DND-41 (cell line): ENCODE measurements at regions not wholly inside any gene's neighbourhood (a gene's known extent, or its start where the extent isn't known, plus 50 kb on each side); places are given as distances from the start of the nearest gene placed in this dataset.

Source experiments
- ATAC-seq: fragments of 200-7000 bp; cut with Tn5 transposase; 3 replicates; pipeline ENCODE4 v1.9.1; 2021; ENCODE audit warnings: low read depth; ENCODE audit not compliant: insufficient read depth
- DNase-seq: peaks from one replicate; pipeline ENCODE4 v3.0.0-alpha.2; 2020
- H2AFZ ChIP-seq: 2 replicates; pipeline ENCODE4 v1.6.0; 2012; ENCODE audit warnings: low read depth, low read length
- H3K27ac ChIP-seq: 2 replicates; pipeline ENCODE4 v1.5.1; 2012; ENCODE audit warnings: low read length, inconsistent platforms
- H3K27me3 ChIP-seq: fragments of 200-600 bp; sonication (generic); 2 replicates; pipeline ENCODE4 v1.6.0; 2012; ENCODE audit warnings: low read length, mild to moderate bottlenecking, inconsistent platforms; ENCODE audit not compliant: insufficient read depth, poor library complexity
- H3K36me3 ChIP-seq: 2 replicates; pipeline ENCODE4 v1.5.1; 2012; ENCODE audit warnings: low read length, inconsistent platforms; ENCODE audit not compliant: insufficient read depth
- H3K4me1 ChIP-seq: 2 replicates; pipeline ENCODE4 v1.5.1; 2012; ENCODE audit warnings: mild to moderate bottlenecking, low read length; ENCODE audit not compliant: insufficient read depth
- H3K4me2 ChIP-seq: 2 replicates; pipeline ENCODE4 v1.6.0; 2012; ENCODE audit warnings: mild to moderate bottlenecking, moderate library complexity, low read length, inconsistent platforms; ENCODE audit not compliant: insufficient read depth
- H3K4me3 ChIP-seq, 2 experiments: fragments of 200-600 bp in 1 of 2; shearing (Covaris generic) in 1 of 2; 2 replicates each; pipeline ENCODE4 v1.5.1; 2012 to 2016; ENCODE audit warnings: inconsistent platforms in 2 of 2, low read length in 2 of 2, mild to moderate bottlenecking in 2 of 2, low read depth in 1 of 2, moderate library complexity in 1 of 2
- H3K79me2 ChIP-seq: 2 replicates; pipeline ENCODE4 v1.6.0; 2012; ENCODE audit warnings: low read length, inconsistent platforms; ENCODE audit not compliant: insufficient read depth
- H3K9ac ChIP-seq: 2 replicates; pipeline ENCODE4 v1.6.0; 2012; ENCODE audit warnings: low read depth, mild to moderate bottlenecking, inconsistent platforms, low read length, moderate library complexity
- H3K9me3 ChIP-seq: 2 replicates; pipeline ENCODE4 v1.5.1; 2012; ENCODE audit warnings: low read length, moderate library complexity, mild to moderate bottlenecking, inconsistent platforms; ENCODE audit not compliant: insufficient read depth, severe bottlenecking
- H4K20me1 ChIP-seq: 2 replicates; pipeline ENCODE4 v1.6.0; 2012; ENCODE audit warnings: low read length; ENCODE audit not compliant: insufficient read depth
- CTCF ChIP-seq: IDR thresholded peaks from 2 replicates; pipeline ENCODE4 v1.5.1; 2012; ENCODE audit warnings: borderline replicate concordance, low read length, moderate library complexity, mild to moderate bottlenecking; ENCODE audit not compliant: poor library complexity, severe bottlenecking; ENCODE audit errors: extremely low read depth
- EZH2 ChIP-seq: IDR thresholded peaks from 3 replicates; pipeline ENCODE4 v1.6.1; 2012; ENCODE audit warnings: borderline replicate concordance, low read depth, mild to moderate bottlenecking, moderate library complexity, low read length, inconsistent platforms; ENCODE audit not compliant: severe bottlenecking

- no peaks in the 10 kb centered on the region for H4K20me1 ChIP-seq
- H3K4me3 ChIP-seq = no peak overlapping the region
- H2AFZ ChIP-seq = no peak overlapping the region
- no peak overlapping the region for H3K9ac ChIP-seq
- no peaks in the 10 kb centered on the region for H3K4me1 ChIP-seq
- DNase-seq (no peak), ATAC-seq (no peak)
- no peak overlapping the region for H3K27ac ChIP-seq
- no peaks in the 10 kb centered on the region for H3K27me3 ChIP-seq
- H3K36me3 ChIP-seq = no peaks in the 10 kb centered on the region
- no peaks in the 10 kb centered on the region for H3K79me2 ChIP-seq
- no peak for TF ChIP-seq CTCF
- no peak for TF ChIP-seq EZH2
- H3K4me2 ChIP-seq = no peak overlapping the region
- H3K9me3 ChIP-seq = no peaks in the 10 kb centered on the region
Measured at GRCh38 chr19:32273483-32273882, 71.9 kb upstream of the ZNF507 start.

- TF ChIP-seq CTCF (no peak), EZH2 (no peak)
- H3K4me2 ChIP-seq = no peak overlapping the region
Measured at GRCh38 chr19:32287086-32287485, 58.3 kb upstream of the ZNF507 start.

GRCh38 chr19:32287811-32288227 is 57.6 kb upstream of the ZNF507 start:
- peaks cover 3% of the 10 kb centered on the region for H3K27me3 ChIP-seq
- H3K9me3 ChIP-seq = no peaks in the 10 kb centered on the region
- DNase-seq (peak; percentile 10), ATAC-seq (no peak)
- no peak overlapping the region for H3K27ac ChIP-seq
- no peak overlapping the region for H3K4me3 ChIP-seq
- H3K9ac ChIP-seq = no peak overlapping the region
- H3K79me2 ChIP-seq = no peaks in the 10 kb centered on the region
- H3K36me3 ChIP-seq = no peaks in the 10 kb centered on the region
- no peaks in the 10 kb centered on the region for H4K20me1 ChIP-seq
- H3K4me1 ChIP-seq = no peaks in the 10 kb centered on the region
- H2AFZ ChIP-seq = no peak overlapping the region
- no peak overlapping the region for H3K4me2 ChIP-seq
- TF ChIP-seq CTCF = peak; percentile 52
- TF ChIP-seq EZH2 = no peak

More at GRCh38 chr19:32287086-32287485, 58.3 kb upstream of the ZNF507 start:
- Histone ChIP-seq H3K27ac (no peak overlapping the region), H3K9me3 (no peaks in the 10 kb centered on the region), H3K36me3 (no peaks in the 10 kb centered on the region), H3K4me3 (no peak overlapping the region), H3K9ac (no peak overlapping the region), H3K79me2 (no peaks in the 10 kb centered on the region), H3K27me3 (peaks cover 3% of the 10 kb centered on the region), H2AFZ (no peak overlapping the region; the same call in 1 of the 2 replicates), H3K4me1 (no peaks in the 10 kb centered on the region), H4K20me1 (no peaks in the 10 kb centered on the region)
- ATAC-seq = peak; percentile 52; the same call in 2 of the 3 replicates
- DNase-seq = peak; percentile 16
